NOMO-1 treated with dmso at 0.1 percent for 144 hours (cell line): ENCODE measurements at regions not wholly inside any gene's neighbourhood (a gene's known extent, or its start where the extent isn't known, plus 50 kb on each side); places are given as distances from the start of the nearest gene placed in this dataset.

Experiments used
- DNase-seq: peaks from one replicate; lab custom pipeline; 2025; ENCODE audit not compliant: unreplicated experiment; lab: John Stamatoyannopoulos, UW

DNA sequence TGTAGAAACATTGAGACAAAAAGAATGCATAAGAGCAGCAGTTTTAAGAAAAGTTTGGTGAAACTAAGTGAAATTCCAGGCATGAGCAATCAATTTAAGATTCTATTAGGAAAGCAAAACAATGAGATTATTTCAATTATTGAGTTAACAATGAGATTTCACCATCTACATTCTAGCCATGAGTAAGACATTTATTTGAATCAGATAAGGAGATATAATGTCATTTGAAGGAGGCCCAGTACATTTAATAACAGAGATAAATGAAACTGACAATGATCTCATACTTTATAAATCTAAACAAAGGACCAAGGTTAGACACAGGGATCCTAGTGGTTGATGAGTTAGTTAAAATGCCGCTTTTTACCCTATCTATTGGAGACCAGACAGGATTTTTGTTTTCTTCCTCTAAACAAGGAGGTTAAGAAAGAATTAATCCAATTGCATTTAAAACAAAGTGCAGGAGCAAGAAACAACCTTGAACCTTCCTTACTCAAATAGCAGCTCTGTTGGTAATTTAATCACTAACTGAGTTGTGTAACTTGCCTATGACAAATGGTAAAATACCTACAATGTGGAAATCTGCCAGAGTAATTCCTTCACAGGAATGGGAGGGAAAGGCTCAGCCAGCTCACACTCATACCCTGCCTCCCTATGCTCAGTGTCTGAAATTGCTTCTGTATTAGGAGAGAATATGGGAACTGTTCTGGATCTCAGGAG lies 103.5 kb upstream of the NR3C1 start:
- DNase-seq = no peak

DNA sequence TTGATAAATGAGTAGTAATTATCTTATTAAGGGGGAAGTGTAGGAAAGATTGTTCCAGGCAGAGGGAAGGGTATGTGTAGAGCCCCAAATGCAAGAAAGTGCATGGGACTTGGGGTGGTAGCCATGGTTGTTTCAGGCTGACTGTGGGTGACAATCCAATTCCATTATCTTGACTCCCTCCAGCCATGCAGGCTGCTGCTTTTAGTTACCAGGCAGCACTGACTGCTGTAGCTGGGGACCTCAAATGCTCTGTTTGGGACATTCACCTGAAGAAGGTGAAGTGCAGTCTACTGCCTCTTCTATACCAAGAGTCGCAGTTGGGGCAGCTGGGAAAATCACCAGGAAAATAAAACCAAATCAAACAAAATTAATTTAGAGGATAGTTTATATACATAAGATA lies 102.4 kb upstream of the NR3C1 start:
- DNase-seq = no peak

DNA sequence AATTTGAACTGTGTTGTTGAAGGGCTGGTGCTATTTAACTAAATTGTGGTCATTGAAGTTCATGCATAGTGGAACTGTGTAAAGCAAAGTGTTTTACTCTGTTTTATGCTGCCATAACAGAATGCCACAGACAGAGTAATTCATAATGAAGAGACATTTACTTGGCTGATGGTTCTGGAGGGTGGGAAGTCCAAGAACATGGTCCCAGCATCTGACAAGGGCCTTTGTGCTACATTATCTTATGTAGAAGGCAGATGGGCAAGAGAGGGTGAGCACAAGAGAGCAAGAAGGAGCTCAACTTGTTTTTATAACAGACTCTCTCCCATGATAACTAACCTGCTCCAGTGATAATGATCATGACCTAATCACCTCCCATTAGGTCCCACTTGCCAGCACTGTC lies 101.9 kb upstream of the NR3C1 start:
- no peak for DNase-seq

DNA sequence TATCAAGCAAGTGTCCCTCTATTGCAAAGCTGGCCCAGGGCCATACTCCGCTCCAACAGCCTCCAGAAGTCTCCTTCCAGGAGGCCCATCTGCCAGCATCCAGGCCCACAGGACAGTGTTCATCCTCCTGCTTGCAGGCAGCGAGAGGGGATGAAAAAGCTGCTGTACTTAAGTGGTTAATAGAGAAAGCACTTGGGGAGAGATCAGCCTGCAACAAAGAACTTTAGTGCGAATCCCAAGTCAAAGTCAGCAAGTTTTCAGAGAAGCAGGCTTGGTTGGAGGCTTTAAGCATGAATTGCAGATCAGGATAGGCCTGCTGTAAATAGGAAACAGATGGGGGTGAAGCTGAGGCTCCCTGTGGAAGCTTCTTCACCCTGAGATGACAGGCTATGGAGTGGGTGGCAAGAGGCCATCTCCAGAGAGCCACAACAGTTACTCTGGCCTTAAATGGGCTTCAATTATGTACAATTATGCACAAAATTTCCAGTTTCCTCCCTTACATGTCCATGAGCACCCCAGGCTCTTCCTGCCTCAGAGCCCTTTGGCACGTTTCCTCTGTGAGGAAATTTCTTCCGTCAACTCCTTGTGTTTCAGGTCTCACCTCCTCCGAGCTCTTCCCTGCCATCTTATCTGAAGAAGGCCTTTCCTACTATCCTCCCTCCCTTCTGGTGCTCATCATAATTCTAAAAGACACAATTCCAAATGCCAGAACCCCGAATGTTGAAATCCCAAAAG lies 98.0 kb upstream of the NR3C1 start:
- DNase-seq = no peak

DNA sequence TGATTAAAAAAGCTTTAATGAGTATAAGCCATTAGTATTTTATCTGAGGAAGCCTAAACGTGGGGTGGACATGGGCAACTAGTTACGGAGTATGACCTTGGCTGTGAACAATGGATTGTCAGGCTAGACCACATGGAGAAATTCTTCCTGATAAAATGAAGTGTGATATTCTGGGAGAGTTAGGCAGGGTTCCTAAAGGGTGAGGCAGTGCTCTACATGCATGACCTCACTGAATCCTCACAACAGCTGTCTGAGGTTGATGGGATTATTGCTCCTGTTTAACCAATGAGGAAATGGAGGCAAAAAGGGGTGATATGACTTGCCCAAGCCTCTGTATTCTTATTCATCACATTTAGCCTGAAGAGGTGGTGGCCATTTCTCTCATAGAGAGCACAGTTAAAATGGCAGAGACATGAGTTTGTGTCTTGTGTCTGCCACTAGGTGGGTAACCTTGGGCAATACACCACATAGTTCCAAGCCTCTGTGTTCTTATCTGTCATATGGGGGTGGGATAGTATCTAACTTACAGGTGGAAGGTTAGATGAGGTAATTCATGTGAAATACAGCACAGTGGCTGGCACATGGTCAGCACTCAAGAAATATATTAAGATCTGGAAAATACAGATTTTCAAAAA lies 96.1 kb upstream of the NR3C1 start:
- no peak for DNase-seq

DNA sequence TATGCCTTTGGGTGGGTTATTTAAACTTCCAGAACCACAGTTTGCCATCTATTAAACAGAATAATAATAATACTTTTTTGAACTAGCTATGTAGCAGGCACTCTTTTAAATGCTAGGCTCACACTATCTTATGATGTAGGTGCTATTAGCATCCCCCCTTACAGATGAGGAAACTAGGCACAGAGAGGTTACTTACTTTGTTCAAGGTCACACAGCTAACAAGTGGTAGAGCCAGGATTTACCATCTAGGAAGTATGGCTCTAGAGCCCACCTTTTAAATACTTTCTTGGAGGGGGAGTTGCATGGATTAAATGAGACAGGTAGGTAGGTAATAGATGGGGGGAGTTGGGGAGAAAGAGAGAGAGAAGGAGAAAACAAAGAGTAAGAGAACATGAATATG lies 95.3 kb upstream of the NR3C1 start:
- DNase-seq = no peak

DNA sequence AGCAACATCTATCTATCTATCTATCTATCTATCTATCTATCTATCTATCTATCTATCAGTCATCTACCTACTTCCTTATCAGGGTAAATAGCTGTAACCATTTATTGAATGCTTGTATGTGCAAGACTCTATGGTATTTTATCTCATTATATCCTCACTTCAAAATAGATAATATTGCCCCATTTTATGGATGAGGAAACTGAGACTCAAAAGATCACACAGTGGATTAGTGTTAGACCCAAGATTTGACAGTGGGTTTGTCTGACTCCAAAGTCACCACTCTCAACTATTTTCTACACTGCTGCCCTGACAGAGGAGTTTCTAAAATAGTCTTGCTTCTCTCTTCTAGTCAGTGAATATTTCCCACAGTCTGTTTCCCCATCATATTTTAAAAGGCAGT lies 94.3 kb upstream of the NR3C1 start:
- no peak for DNase-seq

DNA sequence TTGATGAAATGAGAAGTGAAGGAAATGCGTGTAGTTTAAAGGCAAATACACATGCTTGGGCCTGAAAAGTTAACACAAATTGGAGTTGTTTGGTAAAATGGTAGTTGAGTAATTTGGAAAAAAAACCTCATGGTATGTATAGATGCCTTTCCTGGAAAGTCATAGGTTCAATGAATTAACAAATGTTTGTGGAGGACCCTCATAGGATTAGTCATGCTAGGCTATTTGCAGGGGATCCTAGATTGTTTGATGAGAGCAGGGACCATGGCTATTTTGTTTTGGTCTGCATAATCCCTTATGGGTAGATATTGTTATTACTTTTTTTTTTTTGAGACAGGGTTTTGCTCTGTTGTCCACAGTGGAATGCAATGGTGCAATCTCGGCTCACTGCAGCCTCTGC lies 93.5 kb upstream of the NR3C1 start:
- no peak for DNase-seq

DNA sequence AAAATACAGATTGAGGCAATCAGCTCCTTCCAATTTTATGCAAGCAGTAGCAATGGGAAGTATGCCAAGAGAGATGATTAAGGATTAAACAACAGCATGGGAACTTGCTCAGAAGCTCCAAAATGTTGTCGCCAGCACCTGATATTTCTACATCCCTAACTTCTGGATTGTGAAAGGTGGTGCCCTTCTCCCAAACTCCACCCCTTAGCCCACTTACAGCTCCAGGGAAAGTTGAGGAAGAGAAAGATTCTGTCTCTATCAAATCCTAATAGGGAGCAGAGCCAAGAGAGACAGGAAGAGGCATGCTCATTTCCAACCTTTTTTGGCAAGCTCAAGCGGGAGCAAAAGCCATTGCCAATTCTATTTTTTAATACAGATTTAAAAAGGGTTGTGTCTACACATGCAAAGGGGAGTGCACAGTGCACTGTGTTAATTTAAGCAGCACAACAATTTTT lies 92.4 kb upstream of the NR3C1 start:
- no peak for DNase-seq

DNA sequence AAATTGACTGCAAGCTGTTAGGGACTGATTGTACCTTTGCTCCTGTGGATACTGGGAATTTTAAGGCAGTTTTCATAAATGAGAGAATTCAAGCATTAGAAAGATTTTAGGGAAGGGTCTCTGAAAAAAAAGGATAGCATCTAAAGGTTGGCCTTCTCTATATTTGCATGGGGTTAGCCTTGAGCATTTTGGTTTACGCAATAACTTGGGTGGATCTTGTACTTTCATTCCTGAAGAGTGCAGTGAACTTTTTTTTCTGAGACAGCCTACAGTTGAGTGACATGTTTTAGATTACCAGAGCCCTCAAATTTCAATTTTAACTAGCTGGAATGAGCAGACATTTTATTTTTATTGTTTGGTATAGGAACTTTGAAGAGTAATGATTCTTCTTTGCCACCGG lies 91.6 kb upstream of the NR3C1 start:
- peak; percentile 14 for DNase-seq

DNA sequence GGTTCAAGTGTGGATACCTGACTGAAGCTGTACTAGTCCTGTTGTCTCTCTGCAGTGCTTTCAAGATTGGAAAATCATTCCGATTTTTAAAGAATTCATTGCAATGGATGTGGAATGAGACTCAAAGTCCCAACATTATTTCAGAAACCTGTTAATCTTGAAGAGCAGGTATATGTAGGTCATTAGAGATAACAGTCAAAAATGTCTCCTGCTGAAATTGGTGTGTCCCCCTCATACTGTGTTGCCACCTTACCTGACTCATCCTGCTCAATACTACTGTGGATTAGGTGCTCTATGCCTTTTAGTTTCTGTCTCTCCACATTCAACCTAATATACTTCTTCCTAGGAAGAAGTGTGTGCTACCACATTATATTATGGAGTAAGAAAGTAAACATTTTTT lies 91.1 kb upstream of the NR3C1 start:
- DNase-seq = no peak

DNA sequence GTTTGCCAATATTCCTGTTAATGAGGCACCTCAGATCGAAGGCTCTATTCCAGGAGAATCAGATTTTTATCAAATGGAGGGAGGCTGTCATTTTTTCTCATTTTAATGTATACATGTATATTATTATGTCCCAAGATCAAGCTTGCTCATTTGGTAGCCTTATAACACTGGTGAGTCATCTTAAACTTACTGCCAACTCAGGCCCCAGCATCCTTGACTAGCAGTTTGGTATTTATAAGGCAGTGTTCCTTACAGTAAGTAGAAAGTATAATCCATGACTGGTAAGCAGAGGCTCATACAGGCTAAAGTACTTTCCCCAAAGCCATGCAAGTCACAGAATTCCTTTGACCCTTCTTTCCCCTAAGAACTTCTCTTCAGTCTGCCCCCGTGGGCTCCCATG lies 90.7 kb upstream of the NR3C1 start:
- no peak for DNase-seq

DNA sequence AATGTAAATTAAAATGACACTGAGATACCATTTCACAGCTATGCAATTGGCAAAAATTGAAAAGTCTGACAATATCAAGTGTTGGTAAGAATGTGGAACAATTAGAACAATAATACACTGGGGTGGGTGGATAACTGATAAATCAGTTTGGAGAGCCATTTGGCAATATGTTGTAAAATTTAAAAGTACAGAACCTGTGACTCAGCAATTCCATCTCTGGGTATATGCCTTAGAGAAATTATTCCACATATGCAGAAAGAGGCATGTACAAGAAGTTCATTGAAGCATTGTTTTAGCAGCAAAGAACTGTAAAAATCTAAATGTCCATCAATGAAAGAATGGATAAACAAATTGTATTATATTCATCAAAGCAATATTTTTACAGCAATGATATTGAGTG lies 89.3 kb upstream of the NR3C1 start:
- DNase-seq = no peak

DNA sequence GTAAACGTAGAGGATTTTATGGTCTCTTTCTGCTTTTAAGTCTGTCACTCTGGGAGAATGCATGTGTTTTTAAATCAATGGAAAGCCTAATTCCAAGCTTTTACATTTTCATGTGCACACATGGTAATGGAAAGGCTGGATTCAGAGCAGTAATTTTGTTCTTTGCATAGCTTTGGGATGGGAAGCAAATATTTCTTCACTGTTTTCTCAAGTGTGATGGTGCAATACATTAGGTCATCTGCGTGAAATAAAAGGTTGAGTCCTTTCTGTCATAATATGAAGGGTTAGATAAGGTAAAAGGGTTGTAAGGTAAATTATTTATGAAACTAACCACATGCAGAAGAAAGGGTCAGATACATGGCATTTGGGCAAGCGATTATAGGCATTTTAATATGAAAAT lies 88.2 kb upstream of the NR3C1 start:
- no peak for DNase-seq

DNA sequence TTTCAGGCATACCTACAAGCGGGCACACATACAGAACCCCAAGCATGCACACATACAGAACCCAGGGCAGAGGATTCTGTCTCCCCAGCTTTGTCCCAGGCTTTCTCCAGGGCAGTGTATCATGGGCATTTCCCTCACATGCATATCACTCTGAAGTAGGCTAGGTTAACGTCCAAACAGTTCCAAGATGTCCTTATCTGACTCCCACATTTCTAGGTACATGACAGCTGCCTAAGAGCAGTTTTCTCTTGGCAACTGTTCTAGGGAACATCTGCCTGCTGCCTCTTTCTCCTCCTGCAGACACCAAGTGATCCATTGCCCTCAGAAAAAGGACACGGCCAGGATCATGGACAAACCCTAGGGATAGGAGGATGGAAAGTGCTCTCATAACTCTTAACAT lies 84.9 kb upstream of the NR3C1 start:
- no peak for DNase-seq

DNA sequence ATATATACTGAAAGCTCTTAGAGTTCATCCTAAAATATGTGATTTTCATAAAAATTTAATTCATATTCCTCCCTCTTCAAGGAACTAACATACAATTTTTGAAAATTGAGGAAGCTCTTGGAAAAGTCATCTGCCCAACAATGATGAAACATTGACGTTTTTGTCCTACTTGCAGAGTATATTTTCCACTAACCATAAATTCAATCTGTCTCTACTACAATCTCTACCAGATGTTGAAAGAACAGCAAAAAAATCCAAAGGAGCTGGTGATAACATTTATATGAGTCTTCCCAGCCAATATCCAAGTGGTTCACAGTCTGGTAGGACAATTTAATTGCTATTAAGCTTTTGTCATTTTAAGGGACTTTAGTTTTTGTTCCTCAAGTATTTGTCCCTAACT lies 81.1 kb upstream of the NR3C1 start:
- no peak for DNase-seq

DNA sequence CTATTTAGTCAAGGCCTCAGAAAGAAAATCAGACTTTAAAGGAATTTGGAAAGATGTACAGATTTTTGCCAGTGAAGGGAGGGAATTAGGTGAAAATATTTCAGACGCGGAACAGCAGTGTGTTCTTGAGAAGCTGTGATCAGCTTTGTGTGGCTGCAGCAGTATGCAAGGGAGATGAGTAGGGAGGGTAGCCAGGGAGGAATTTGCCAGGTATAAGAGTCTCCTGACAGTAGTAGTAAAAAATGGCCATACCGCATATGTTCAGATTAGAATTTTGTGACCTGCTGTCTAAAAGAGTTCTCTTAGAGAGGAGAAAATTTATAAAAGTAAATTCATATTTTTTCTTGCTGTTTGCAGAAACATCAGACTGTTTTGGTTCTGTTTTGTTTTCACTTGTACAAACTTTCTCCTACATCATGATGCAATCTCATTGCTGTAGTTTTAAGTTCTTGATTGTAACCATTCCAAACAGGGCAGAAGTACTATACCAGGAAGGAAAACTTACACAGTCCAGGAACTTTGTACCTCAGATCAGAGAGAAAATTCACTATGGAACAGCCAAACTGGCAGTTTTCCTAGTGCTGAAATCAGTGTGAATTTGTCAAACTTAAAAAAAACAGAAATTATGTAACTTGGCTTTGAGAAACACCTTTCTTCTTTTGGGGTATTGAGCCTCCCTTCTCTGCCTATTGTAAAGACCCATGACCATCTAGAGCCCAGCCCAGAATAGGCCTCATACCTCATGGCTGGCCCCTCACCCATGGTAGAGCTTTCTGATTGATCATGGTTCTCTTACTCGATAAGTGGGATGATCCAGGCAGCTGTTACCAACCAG lies 78.4 kb upstream of the NR3C1 start:
- no peak for DNase-seq

DNA sequence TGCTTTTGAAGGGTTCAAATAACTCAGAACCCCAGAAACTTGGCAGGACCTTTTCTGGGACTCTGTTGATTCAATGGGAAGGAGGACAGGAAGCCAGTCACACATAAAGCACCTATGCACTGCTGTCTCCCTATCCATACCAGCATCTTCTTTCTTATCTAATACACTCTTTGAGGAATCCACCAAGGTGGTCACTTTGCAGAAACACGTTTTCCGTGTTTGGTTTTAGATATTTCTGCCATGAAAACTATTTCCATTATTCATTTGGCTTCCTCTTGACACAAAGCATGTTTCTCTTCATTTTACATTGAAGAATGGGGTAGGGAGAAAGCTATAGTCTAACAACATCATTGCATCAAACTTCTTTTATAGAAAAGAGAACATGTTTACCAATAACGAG lies 76.5 kb upstream of the NR3C1 start:
- DNase-seq = no peak

DNA sequence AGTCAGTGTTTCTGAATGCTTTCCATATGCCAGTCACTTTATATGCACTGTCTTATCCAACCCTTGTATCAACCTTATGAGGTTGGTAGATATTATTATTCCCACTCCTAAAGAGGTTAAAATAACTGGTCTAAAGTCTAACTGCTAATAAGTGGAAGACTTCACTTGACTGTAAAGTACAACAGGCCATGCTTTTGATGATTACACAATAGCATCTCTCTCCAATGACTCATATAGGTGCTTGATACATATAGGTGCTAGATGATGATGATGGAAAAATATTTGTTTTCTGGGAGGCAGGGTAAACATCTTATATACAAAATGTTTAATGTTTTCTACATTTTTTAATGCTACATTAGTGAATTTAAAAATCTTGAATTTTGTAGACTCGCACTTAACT lies 75.9 kb upstream of the NR3C1 start:
- no peak for DNase-seq

DNA sequence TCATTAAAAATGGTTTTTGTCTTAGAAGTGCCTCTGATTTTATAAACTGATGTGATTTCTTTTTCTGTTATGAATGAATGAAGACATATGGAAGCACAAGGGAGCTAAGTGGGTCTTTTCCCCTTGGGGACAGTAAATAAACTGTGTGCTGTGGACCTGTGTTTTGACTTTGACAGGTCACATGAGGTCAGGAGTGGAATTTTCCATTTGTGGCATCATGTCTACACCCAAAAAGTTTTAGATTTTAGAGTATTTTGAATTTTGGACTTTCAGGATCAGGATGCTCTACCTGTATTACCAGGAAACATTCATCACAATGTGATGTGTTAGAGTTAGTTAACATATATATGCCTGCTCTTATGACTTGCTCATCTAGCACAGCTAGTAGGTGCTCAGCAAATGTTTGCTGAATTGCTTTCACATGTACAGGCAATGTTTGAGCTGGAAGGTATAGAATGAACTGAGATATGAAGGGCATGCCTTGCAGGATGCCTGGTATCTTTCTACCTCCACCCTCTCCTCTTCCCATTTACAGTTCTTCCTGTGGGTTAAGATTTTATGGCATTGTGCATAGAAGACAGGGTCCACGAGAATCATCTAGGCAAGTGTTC lies 73.2 kb upstream of the NR3C1 start:
- DNase-seq = no peak

DNA sequence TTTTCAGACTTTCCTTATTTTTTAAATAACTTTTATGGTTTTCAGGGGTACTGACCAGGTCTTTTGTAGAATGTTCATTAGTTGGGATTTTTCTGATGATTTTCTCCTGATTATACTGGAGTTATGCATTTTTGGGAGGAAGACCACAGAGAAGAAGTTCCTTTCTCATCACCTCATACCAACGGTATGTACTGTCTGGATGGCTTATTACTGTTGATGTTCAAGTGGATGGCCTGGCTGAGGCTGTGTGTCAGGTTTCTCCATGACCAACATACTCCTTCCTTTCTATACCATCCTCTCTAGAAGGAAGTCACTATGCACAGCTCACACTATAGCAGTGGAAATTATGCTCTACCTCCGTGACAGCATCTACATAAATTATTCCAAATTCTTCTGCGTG lies 71.1 kb upstream of the NR3C1 start:
- no peak for DNase-seq
